OCI-LY3 (cell line): ENCODE measurements at regions not wholly inside any gene's neighbourhood (a gene's known extent, or its start where the extent isn't known, plus 50 kb on each side); places are given as distances from the start of the nearest gene placed in this dataset.

Experiments used
- H2AFZ ChIP-seq: fragments of 200-600, 300-600 bp; shearing (Covaris generic); 2 replicates; pipeline ENCODE4 v1.6.0; 2014; ENCODE audit warnings: antibody characterized with exemption, low read depth, low read length
- H3K27ac ChIP-seq: fragments of 200-600, 300-600 bp; sonication (generic); 2 replicates; pipeline ENCODE4 v1.5.1; 2014; ENCODE audit warnings: mild to moderate bottlenecking, low read length, moderate library complexity, mixed read lengths
- H3K27me3 ChIP-seq: fragments of 200-600, 300-600 bp; sonication (generic); 2 replicates; pipeline ENCODE4 v1.6.1; 2014; ENCODE audit warnings: low read depth, low read length, mixed read lengths
- H3K36me3 ChIP-seq: fragments of 200-600, 300-600 bp; sonication (generic); replicated peaks from 2 replicates; pipeline ENCODE3; 2014; ENCODE audit warnings: low read depth, low read length, mixed read lengths
- H3K4me1 ChIP-seq: fragments of 300-600, 200-600 bp; sonication (generic); 2 replicates; pipeline ENCODE4 v1.6.1; 2014; ENCODE audit warnings: low read length, mixed read lengths
- H3K4me2 ChIP-seq: fragments of 200-600, 300-600 bp; sonication (generic); 2 replicates; pipeline ENCODE4 v1.6.1; 2014; ENCODE audit warnings: low read length, mixed read lengths
- H3K4me3 ChIP-seq: fragments of 300-600, 200-600 bp; sonication (generic); 2 replicates; pipeline ENCODE4 v1.5.1; 2014; ENCODE audit warnings: antibody characterized with exemption, mild to moderate bottlenecking, low read length, moderate library complexity
- H3K79me2 ChIP-seq: fragments of 300-600, 200-600 bp; shearing (Covaris generic); 2 replicates; pipeline ENCODE4 v1.6.1; 2014; ENCODE audit warnings: mild to moderate bottlenecking, low read length, mixed read lengths
- H3K9ac ChIP-seq: fragments of 300-600, 200-600 bp; shearing (Covaris generic); 2 replicates; pipeline ENCODE4 v1.6.0; 2014; ENCODE audit warnings: mild to moderate bottlenecking, low read length, moderate library complexity
- H3K9me3 ChIP-seq: fragments of 200-600, 300-600 bp; shearing (Covaris generic); 2 replicates; pipeline ENCODE4 v1.6.1; 2014; ENCODE audit warnings: low read length, mixed read lengths; ENCODE audit not compliant: insufficient read depth
- H4K20me1 ChIP-seq: fragments of 200-600, 300-600 bp; sonication (generic); 2 replicates; pipeline ENCODE4 v1.6.1; 2016; ENCODE audit warnings: low read length, mixed read lengths; ENCODE audit not compliant: insufficient read depth
- EZH2phosphoT487 ChIP-seq: fragments of 200-600 bp; shearing (Covaris generic); IDR thresholded peaks from 2 replicates; pipeline ENCODE4 v1.6.1; 2018; ENCODE audit warnings: antibody characterized with exemption, mixed run types, low read depth
- TF ChIP-seq, protein P1 (sequence below): fragments of 200-600, 300-600 bp; sonication (generic); IDR thresholded peaks from 2 replicates; pipeline ENCODE4 v1.5.1; 2014; ENCODE audit warnings: antibody characterized with exemption, low read length, low read depth

DNA sequence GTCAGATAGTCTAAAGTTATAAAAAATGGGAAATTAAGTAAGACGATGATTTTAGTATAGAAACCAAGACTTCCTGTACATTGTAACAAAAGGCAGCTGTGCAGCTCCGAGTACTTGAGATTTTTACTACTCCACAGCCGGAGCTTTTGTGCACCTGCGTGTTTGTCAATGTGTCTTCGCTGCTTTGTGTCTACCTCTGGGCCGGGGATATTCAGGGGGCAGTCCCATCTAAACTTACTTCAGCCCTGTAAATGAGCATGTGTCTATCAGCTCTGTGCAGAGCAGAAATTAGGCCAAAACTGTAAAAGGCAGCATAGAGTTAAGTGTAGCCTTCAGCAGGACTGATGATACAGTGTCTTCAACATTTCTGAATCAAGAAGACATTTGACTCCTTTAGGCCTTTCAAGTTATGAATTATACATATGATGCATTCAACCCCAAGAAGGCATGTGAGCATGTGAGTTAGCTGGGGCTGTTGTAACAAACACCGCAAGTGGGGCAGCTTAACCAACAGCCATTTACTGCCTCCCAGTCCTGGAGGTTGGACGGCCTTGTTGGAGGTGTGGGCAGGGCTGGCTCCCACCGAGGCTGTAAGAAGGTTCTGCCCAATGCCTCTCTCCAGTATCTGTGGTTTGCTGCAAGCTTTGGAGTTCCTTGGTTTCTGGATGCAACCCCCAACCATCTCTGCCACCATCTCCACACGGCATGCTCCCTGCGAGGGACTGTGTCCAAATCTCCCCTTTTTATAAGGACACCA, 191.0 kb upstream of the IRS2 start:
- Histone ChIP-seq H3K4me2 (peak overlapping the region; percentile 19; the same call in 1 of the 2 replicates), H3K9me3 (no peaks in the 10 kb centered on the region)

DNA sequence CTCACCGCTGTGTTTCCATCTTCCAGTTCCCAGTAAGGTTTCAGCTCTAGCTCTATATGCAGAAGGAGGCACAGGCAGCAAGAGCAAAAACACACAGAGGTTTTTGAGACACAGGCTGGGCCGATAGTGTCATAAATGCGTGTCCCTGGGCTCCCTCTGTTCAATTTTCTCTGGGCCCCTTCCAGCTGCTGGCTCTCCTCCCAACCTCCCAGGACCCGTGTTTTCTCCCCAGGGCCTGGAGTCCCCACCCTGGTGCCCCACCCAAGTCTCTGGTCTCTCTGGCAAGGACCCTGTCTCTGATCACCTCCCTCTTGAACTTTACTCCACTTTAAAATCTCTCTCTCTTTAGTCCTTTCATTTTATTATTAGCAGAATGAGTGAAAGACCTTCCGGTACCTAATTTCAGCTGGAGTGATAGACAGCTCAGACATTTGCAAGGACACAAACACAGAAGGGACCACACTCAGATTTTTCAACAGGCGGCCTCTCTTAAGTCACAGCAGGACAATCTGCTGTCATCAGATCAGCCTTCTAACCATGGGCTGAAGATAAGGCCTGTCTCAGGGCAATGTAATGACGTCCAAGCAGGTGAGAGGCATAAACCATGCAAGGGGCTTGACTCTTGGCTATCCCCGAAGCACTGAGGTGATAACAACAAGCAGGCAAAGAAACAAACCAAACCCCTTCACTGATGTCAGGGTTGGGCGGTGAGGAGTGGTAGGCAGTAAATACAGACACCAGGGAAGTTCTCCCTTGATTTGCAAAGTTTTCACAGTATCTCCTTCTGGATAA, 190.0 kb upstream of the IRS2 start:
- H3K27me3 ChIP-seq, result no peaks in the 10 kb centered on the region
- H3K4me1 ChIP-seq, result peaks cover 30% of the 10 kb centered on the region
- TF ChIP-seq, protein P1, sequence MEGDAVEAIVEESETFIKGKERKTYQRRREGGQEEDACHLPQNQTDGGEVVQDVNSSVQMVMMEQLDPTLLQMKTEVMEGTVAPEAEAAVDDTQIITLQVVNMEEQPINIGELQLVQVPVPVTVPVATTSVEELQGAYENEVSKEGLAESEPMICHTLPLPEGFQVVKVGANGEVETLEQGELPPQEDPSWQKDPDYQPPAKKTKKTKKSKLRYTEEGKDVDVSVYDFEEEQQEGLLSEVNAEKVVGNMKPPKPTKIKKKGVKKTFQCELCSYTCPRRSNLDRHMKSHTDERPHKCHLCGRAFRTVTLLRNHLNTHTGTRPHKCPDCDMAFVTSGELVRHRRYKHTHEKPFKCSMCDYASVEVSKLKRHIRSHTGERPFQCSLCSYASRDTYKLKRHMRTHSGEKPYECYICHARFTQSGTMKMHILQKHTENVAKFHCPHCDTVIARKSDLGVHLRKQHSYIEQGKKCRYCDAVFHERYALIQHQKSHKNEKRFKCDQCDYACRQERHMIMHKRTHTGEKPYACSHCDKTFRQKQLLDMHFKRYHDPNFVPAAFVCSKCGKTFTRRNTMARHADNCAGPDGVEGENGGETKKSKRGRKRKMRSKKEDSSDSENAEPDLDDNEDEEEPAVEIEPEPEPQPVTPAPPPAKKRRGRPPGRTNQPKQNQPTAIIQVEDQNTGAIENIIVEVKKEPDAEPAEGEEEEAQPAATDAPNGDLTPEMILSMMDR, result no peak
- no peak for TF ChIP-seq EZH2phosphoT487
- peak overlapping the region; percentile 66 for H3K27ac ChIP-seq
- peak overlapping the region; percentile 18; the same call in 1 of the 2 replicates for H3K9ac ChIP-seq
- peak overlapping the region; percentile 19; the same call in 1 of the 2 replicates for H3K4me2 ChIP-seq
- no peaks in the 10 kb centered on the region for H4K20me1 ChIP-seq
- H2AFZ ChIP-seq, result no peak overlapping the region
- no peaks in the 10 kb centered on the region for H3K9me3 ChIP-seq
- no peak overlapping the region for H3K4me3 ChIP-seq
- no peaks in the 10 kb centered on the region for H3K36me3 ChIP-seq
- H3K79me2 ChIP-seq, result no peaks in the 10 kb centered on the region

More for the DNA sequence above, 191.0 kb upstream of the IRS2 start:
- Histone ChIP-seq H2AFZ (no peak overlapping the region), H3K36me3 (no peaks in the 10 kb centered on the region), H4K20me1 (no peaks in the 10 kb centered on the region), H3K79me2 (no peaks in the 10 kb centered on the region), H3K27me3 (no peaks in the 10 kb centered on the region), H3K4me3 (no peak overlapping the region), H3K9ac (no peak overlapping the region), H3K4me1 (peaks cover 30% of the 10 kb centered on the region), H3K27ac (peak overlapping the region; percentile 66)
- TF ChIP-seq EZH2phosphoT487, result no peak
- TF ChIP-seq, protein P1, result no peak

DNA sequence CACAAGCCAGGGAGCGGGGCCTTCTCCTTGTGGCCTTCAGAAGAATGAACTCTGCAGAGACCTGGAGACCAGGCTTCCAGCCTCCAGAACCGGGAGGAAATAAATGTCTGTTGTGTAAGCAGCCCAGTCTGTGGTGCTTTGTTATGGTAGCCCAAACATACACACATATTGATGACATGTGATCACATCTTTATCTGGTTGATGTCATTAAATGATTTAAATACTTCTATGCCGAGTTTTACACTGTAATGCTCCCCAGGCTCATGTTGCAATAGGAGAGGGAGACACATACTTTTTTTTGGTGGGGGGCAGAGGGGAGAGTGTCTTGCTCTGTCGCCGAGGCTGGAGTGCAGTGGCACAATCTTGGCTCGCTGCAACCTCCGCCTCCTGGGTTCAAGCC, 188.0 kb upstream of the IRS2 start:
- Histone ChIP-seq H3K27ac (no peak overlapping the region), H3K79me2 (no peaks in the 10 kb centered on the region), H3K9ac (no peak overlapping the region), H3K27me3 (no peaks in the 10 kb centered on the region), H3K4me3 (no peak overlapping the region), H3K36me3 (no peaks in the 10 kb centered on the region), H3K4me2 (no peak overlapping the region), H2AFZ (no peak overlapping the region), H3K4me1 (peaks cover 28% of the 10 kb centered on the region), H3K9me3 (no peaks in the 10 kb centered on the region), H4K20me1 (no peaks in the 10 kb centered on the region)
- no peak for TF ChIP-seq EZH2phosphoT487
- TF ChIP-seq, protein P1, result no peak

DNA sequence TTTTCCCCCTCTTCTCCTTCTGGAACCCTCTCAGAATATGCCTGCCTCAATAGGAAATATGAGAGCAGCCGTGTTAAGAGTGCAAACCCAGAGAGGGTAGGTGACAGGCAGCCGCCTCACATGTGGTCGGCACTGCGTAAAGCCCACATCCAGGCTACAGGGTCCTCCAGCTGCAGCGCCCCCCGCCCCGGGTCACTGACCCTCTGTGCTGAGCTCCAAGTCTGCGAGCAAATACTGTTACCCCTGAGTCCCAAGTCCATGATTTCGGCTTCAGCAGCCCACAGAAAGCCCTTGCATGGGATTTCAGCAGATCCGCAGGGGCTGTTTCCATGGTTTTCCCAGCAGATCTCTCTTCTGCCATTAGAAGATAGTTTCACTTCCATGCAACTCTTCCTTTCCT, 186.9 kb upstream of the IRS2 start:
- Histone ChIP-seq H4K20me1 (no peaks in the 10 kb centered on the region), H3K79me2 (no peaks in the 10 kb centered on the region), H3K4me1 (peaks cover 23% of the 10 kb centered on the region), H3K4me2 (no peak overlapping the region), H3K9me3 (no peaks in the 10 kb centered on the region), H2AFZ (no peak overlapping the region), H3K9ac (no peak overlapping the region), H3K27me3 (no peaks in the 10 kb centered on the region), H3K27ac (no peak overlapping the region), H3K36me3 (no peaks in the 10 kb centered on the region), H3K4me3 (no peak overlapping the region)
- TF ChIP-seq EZH2phosphoT487, result no peak
